Renal cortex interstitium (tissue), 11 donors: ENCODE measurements at regions not wholly inside any gene's neighbourhood (a gene's known extent, or its start where the extent isn't known, plus 50 kb on each side); places are given as distances from the start of the nearest gene placed in this dataset.
"Not testable (repeated sequence)": the region's sequence is repeated elsewhere in the genome, so short reads cannot be mapped to it uniquely, and the experiment has no call there.

Source experiments
- DNase-seq, 11 donors: peaks; one replicate each; pipeline ENCODE4 v3.0.0-alpha.2; 2013; ENCODE audit warnings: low read depth in 9 of 11, low spot score in 4 of 11; ENCODE audit errors: extremely low read depth in 1 of 11

- DNase-seq = no peak
Measured at GRCh38 chr3:74978684-74979083, 364.2 kb upstream of the CNTN3 start.

DNA sequence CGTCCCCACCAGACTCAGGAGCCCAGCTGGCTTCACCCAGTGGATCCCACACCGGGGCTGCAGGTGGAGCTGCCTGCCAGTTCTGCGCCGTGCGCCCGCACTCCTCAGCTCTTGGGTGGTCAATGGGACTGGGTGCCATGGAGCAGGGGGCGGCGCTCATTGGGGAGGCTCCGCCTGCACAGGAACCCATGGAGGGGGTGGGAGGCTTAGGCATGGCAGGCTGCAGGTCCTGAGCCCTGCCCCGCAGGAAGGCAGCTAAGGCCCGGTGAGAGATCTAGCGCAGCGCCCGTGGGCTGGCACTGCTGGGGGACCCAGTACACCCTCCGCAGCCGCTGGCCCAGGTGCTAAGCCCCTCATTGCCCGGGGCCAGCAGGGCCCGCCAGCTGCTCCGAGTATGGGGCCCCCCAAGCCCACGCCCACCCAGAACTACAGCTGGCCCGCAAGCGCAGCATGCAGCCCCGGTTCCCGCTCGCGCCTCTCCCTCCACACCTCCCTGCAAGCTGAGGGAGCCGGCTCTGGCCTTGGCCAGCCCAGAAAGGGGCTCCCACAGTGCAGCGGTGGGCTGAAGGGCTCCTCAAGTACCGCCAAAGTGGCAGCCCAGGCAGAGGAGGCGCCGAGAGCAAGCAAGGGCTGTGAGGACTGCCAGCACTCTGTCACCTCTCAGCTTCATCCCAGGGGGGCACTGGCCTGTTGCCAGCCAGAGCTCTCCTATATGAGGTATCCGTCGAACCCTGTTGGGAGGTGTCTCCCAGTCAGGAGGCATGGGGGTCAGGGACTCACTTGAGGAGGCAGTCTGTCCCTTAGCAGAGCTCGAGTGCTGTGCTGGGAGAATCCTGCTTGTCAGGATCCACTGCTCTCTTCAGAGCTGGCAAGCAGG lies 370.8 kb upstream of the CNTN3 start:
- not testable (repeated sequence) for DNase-seq

DNA sequence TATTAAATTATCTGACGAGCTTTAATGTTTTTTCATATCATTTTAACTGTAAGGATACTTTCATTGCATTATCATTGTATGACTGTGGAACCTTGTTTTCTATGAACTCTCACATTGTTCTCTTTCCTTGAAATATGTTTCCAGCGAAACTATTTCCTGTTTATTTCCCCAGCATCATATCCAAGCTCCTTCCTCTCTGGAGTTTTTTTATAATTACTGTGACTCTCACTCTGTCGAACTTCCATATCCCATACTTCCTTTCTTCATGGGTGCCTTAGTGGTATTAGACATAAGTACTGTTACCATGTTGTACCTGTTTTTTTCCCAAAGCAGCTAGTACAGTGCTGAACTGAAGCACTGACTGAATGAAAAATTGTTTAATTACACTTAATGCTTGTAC lies 373.6 kb upstream of the CNTN3 start:
- peak in 1 of 11 donors; percentile 2 for DNase-seq

- DNase-seq = no peak
Measured at GRCh38 chr3:74992898-74993297, 378.4 kb upstream of the CNTN3 start.

- DNase-seq = no peak
Measured at GRCh38 chr3:75001330-75001729, 386.9 kb upstream of the CNTN3 start.

DNA sequence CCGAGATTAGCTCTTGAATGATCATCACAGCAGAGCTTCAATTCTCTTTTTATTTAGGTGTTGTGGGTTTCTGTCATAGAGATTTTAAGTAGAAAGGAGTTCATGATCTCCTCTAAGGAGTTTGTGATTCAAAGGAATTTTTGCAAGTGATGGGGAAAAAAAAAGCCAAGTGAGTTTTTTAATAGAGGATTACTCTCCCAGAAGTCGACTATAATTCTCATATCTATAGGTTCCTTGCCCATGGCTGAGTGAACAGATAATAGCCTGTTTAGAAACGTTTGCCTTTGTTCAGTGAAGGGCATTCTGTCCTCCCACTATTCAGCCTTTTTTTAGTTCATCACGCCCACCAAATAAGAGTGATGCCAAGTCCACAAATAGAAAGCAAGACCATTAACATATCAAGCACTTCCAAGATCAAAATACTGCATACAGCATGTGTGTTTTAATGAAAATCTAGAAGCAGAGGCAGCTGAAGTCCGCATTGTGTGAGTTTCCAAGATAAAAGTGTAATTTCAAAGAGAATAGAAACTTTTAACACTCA lies 398.4 kb upstream of the CNTN3 start:
- no peak for DNase-seq

- DNase-seq = no peak
Measured at GRCh38 chr3:75014008-75014407, 399.5 kb upstream of the CNTN3 start.

DNA sequence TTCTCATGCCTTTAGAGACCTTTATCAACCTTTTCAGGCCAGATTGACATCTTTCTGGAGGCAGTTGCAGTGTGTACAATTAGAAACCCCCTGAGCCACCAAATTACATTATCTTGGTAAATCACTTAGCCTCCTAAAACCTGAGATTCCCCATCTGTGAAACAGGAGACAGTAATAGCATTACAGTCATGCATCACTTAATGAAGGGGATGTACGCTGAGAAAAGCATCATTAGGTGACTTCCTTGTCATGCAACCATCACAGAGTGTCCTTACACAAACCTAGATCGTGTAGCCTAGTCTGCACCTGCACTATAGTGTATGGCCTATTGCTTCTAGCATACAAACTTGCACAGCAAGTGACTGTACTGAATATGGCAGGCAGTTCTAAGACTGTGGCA lies 400.8 kb upstream of the CNTN3 start:
- no peak for DNase-seq

- DNase-seq = no peak
Measured at GRCh38 chr3:75035146-75035545, 420.7 kb upstream of the CNTN3 start.

GRCh38 chr3:75042941-75043340 lies 428.5 kb upstream of the CNTN3 start:
- DNase-seq = no peak

DNA sequence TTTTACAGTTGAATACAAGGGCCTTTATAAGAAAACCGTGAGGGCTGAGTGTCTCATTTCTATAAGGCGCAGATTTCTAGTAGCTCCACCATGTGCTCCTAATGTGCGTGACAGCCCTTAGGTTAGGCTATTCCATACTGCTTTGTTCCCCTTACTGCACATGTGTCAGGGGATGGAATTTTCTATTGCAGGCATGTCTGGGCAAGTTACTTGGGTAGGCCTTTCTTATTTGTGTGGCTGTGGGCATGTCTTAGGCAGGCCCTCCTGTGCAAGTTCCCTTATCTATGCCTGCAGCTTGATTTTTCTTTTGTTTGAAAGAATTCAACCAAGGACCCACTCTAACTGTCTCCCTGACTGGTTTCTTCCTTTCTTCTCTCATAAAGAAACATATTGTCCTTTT lies 434.2 kb upstream of the CNTN3 start:
- DNase-seq = no peak

- DNase-seq = no peak
Measured at GRCh38 chr3:75049533-75049932, 435.1 kb upstream of the CNTN3 start.

- DNase-seq = no peak
Measured at GRCh38 chr3:75059120-75059519, 444.7 kb upstream of the CNTN3 start.

DNA sequence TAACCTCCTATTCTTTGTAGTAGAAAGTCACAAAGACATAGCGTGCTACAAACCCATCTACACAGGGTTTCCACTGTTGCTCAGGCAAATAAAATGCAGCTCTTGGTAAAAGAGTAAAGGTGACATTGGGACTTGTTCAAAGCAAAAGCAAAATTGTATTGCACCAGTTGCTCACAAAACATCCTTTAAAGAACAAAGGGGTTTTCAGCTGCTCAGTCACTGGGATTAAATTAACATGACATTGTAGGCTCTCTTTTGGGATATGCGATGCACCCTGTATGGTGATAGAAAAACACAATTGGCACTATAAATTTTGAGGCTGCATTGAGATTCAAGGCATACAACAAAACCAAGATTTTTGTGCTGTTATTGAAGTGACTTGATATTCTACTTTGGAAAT lies 447.3 kb upstream of the CNTN3 start:
- no peak for DNase-seq

DNA sequence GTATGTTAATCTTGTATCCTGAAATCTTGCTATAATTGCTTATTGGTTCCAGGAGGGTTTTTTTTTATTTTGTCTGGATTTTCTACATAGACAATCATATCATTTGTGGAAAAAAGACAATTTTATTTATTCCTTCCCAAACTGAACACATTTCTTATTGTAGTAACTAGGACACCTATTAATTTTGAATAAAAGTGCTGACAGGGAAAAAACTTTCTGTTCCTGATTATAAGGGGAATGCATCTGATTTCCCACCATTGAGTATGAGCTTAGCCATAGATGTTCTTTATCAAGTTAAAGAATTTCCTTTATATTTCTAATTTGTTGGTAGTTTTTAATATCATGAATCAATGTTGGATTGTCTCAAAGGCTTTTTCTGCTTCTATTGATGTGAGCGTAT lies 460.7 kb upstream of the CNTN3 start:
- no peak for DNase-seq

DNA sequence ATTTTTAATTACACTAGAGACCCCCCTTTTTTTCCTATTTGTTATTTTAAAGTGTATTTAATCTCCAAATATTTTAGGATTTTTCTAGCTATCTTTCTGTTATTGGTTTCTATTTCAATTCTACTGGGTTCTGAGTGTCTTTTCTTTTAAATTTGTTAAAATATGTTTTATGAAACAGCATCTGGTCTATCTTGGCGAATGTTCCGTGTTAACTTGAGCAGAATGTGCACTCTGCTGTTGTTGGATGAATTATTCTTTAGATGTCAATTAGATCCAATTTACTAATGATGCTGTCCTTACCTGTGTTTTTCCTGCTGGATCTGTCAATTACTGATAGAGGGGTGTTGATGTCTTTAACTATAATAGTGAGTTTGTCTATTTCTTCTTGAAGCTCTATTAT lies 462.0 kb upstream of the CNTN3 start:
- no peak for DNase-seq

- no peak for DNase-seq
Measured at GRCh38 chr3:75078290-75078689, 463.8 kb upstream of the CNTN3 start.

DNA sequence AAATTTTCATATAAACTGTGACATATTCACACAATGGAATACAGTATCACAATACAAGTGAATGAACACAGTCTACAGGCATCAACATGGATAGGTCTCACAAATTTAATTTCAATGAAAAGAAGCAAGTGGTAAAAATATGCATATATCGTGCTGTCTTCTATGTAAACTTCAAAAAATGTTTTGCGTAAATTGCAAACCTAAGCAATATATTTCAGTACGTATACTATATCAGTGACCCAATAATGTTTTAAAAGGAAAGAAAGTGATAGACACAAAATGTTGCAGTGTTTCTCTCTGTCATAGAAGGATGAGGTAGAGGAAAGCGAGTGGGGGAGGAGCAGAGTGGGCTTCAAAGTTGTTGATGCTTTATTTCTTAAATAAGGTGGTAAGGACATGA lies 468.4 kb upstream of the CNTN3 start:
- no peak for DNase-seq

- no peak for DNase-seq
Measured at GRCh38 chr3:75089841-75090240, 475.4 kb upstream of the CNTN3 start.

- DNase-seq = peak in 2 of 11 donors; percentile 4 to 5
Measured at GRCh38 chr3:75101329-75102147, 487.1 kb upstream of the CNTN3 start.
